ENCODE measurements at regions not wholly inside any gene's neighbourhood (a gene's known extent, or its start where the extent isn't known, plus 50 kb on each side); places are given as distances from the start of the nearest gene placed in this dataset.
A peak's percentile ranks its signal among the peaks of the same experiment; 100 is the strongest.

GRCh38 chr5:118611332-118611945 is 376.9 kb downstream of the DTWD2 start:
- no peak overlapping the region for H3K4me3 Mint-ChIP-seq (ENCODE audit: unreplicated experiment)
- TF ChIP-seq CTCF (IDR thresholded peaks at IDR 0.05) = peak; percentile 84
- no peak for DNase-seq (ENCODE audit: low spot score)
- no peaks in the 10 kb centered on the region for H3K36me3 Mint-ChIP-seq (ENCODE audit: low read depth)
- no peaks in the 10 kb centered on the region for H3K27me3 Mint-ChIP-seq (ENCODE audit: low read depth)
- H3K4me1 Mint-ChIP-seq (ENCODE audit: low read depth) = no peaks in the 10 kb centered on the region
- H3K27ac Mint-ChIP-seq (ENCODE audit: unreplicated experiment) = no peak overlapping the region
- no peaks in the 10 kb centered on the region for H3K9me3 Mint-ChIP-seq (ENCODE audit: low read depth)

GRCh38 chr5:118606940-118607339 is 381.4 kb downstream of the DTWD2 start:
- Mint-ChIP-seq H3K36me3 (ENCODE audit: low read depth) (no peaks in the 10 kb centered on the region), H3K9me3 (ENCODE audit: low read depth) (peaks cover 2% of the 10 kb centered on the region), H3K4me3 (ENCODE audit: unreplicated experiment) (no peak overlapping the region), H3K27ac (ENCODE audit: unreplicated experiment) (no peak overlapping the region), H3K4me1 (ENCODE audit: low read depth) (no peaks in the 10 kb centered on the region), H3K27me3 (ENCODE audit: low read depth) (no peaks in the 10 kb centered on the region)
- no peak for TF ChIP-seq CTCF (IDR thresholded peaks at IDR 0.05)
- no peak for DNase-seq (ENCODE audit: low spot score)

GRCh38 chr5:118605761-118606160 is 382.6 kb downstream of the DTWD2 start:
- Mint-ChIP-seq H3K27ac (ENCODE audit: unreplicated experiment) (no peak overlapping the region), H3K36me3 (ENCODE audit: low read depth) (no peaks in the 10 kb centered on the region), H3K9me3 (ENCODE audit: low read depth) (peaks cover 4% of the 10 kb centered on the region), H3K4me1 (ENCODE audit: low read depth) (no peaks in the 10 kb centered on the region), H3K4me3 (ENCODE audit: unreplicated experiment) (no peak overlapping the region), H3K27me3 (ENCODE audit: low read depth) (no peaks in the 10 kb centered on the region)
- TF ChIP-seq CTCF (IDR thresholded peaks at IDR 0.05) = no peak
- no peak for DNase-seq (ENCODE audit: low spot score)

GRCh38 chr5:118604106-118604505 is 384.2 kb downstream of the DTWD2 start:
- Mint-ChIP-seq H3K36me3 (ENCODE audit: low read depth) (no peaks in the 10 kb centered on the region), H3K4me3 (ENCODE audit: unreplicated experiment) (no peak overlapping the region), H3K27me3 (ENCODE audit: low read depth) (no peaks in the 10 kb centered on the region), H3K27ac (ENCODE audit: unreplicated experiment) (no peak overlapping the region), H3K4me1 (ENCODE audit: low read depth) (no peaks in the 10 kb centered on the region), H3K9me3 (ENCODE audit: low read depth) (peaks cover 5% of the 10 kb centered on the region)
- no peak for DNase-seq (ENCODE audit: low spot score)
- no peak for TF ChIP-seq CTCF (IDR thresholded peaks at IDR 0.05)

GRCh38 chr5:118603278-118603677 is 385.1 kb downstream of the DTWD2 start:
- no peaks in the 10 kb centered on the region for H3K36me3 Mint-ChIP-seq (ENCODE audit: low read depth)
- H3K4me3 Mint-ChIP-seq (ENCODE audit: unreplicated experiment) = no peak overlapping the region
- no peaks in the 10 kb centered on the region for H3K27me3 Mint-ChIP-seq (ENCODE audit: low read depth)
- DNase-seq (ENCODE audit: low spot score) = no peak
- no peak overlapping the region for H3K27ac Mint-ChIP-seq (ENCODE audit: unreplicated experiment)
- peaks cover 5% of the 10 kb centered on the region for H3K9me3 Mint-ChIP-seq (ENCODE audit: low read depth)
- H3K4me1 Mint-ChIP-seq (ENCODE audit: low read depth) = no peaks in the 10 kb centered on the region
- TF ChIP-seq CTCF (IDR thresholded peaks at IDR 0.05) = no peak
